Pancreas (tissue), 10 donors: ENCODE measurements at regions not wholly inside any gene's neighbourhood (a gene's known extent, or its start where the extent isn't known, plus 50 kb on each side); places are given as distances from the start of the nearest gene placed in this dataset.

Source experiments
- ATAC-seq, 4 donors: fragments of 200-7000 bp; cut with Tn5 transposase; one replicate each; pipeline versions ENCODE4 v1.8.0 to v1.9.1; 2020; ENCODE audit warnings: mild to moderate bottlenecking in 4 of 4, moderate library complexity in 4 of 4
- DNase-seq, 6 donors: peaks; one replicate each; pipeline ENCODE4 v3.0.0-alpha.2; 2020
- FAIRE-seq: peaks from 2 replicates; lab custom pipeline; 2012; peaks lifted over from hg19 to GRCh38; lab: Jason Lieb, UNC
- H3K27ac ChIP-seq, 4 donors: fragments of 200-600 bp; sonication (generic); 1 replicate in 3 of 4; 2 replicates in 1 of 4; pipeline versions ENCODE4 v1.5.0 to v1.8.0; 2020
- H3K27me3 ChIP-seq, 4 donors: fragments of 200-600 bp; one replicate each; pipeline ENCODE4 v1.8.0; 2021
- H3K36me3 ChIP-seq, 3 donors: fragments of 200-600 bp; sonication (generic) in 1 of 3; one replicate each; pipeline versions ENCODE4 v1.5.0 to v1.8.0; 2020 to 2021
- H3K4me1 ChIP-seq, 3 donors: fragments of 200-600 bp; one replicate each; pipeline ENCODE4 v1.8.0; 2021
- H3K4me3 ChIP-seq, 4 donors: fragments of 200-600 bp; sonication (generic) in 2 of 4; one replicate each; pipeline versions ENCODE4 v1.5.0 to v1.8.0; 2020 to 2021
- H3K9me3 ChIP-seq, 4 donors: fragments of 200-600 bp; one replicate each; pipeline ENCODE4 v1.8.0; 2021
- WGBS, 2 donors: extraction: QIAGEN DNeasy Blood & Tissue Kit; methylation state at CpG; one replicate each; pipeline ENCODE4 v1.1.7; 2013; 5-methylcytosine and 5-hydroxymethylcytosine counted together
- intact Hi-C, 3 donors: fragments of 100-400 bp; cut with DNase I; formaldehyde crosslinking; loops; one replicate each; pipeline versions ENCODE4 v1.11.1 to v1.14.2; 2022
- TF ChIP-seq, protein P1 (sequence below), 4 donors: fragments of 200-600 bp; sonication (generic) in 3 of 4; IDR thresholded peaks; one replicate each; pipeline versions ENCODE4 v1.5.0 to v1.8.0; 2021; ENCODE audit warnings: antibody characterized with exemption in 4 of 4
- donor health status: healthy with polysubstance abuse.
- donor health status: DM: no; HTN: no; CAD: no; lungs with moderate emphysema.
- donor health status: DM: no; HTN: no; CAD: no.
- donor health status: control.
- donor health status: control.
- donor health status: Bipolar disorder and iron deficiency.
- donor health status: DM: yes; HTN: yes; CAD: no.
- donor health status: DM: no; HTN: no; CAD: no.
- donor health status: DM: no; HTN: no; CAD: no.
- donor health status: DM: yes; HTN: yes; CAD: no.

GRCh38 chr4:41815473-41815872 lies 66.9 kb upstream of the PHOX2B start:
- TF ChIP-seq, protein P1, sequence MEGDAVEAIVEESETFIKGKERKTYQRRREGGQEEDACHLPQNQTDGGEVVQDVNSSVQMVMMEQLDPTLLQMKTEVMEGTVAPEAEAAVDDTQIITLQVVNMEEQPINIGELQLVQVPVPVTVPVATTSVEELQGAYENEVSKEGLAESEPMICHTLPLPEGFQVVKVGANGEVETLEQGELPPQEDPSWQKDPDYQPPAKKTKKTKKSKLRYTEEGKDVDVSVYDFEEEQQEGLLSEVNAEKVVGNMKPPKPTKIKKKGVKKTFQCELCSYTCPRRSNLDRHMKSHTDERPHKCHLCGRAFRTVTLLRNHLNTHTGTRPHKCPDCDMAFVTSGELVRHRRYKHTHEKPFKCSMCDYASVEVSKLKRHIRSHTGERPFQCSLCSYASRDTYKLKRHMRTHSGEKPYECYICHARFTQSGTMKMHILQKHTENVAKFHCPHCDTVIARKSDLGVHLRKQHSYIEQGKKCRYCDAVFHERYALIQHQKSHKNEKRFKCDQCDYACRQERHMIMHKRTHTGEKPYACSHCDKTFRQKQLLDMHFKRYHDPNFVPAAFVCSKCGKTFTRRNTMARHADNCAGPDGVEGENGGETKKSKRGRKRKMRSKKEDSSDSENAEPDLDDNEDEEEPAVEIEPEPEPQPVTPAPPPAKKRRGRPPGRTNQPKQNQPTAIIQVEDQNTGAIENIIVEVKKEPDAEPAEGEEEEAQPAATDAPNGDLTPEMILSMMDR (IDR thresholded peaks at IDR 0.05) = no peak
- H3K4me1 ChIP-seq = no peaks in the 10 kb centered on the region
- H3K36me3 ChIP-seq = no peaks in the 10 kb centered on the region
- DNase-seq (no peak), ATAC-seq (no peak), FAIRE-seq (no peak)
- H3K27ac ChIP-seq = no peak overlapping the region
- 50 to 58% methylated on average over 4 of the region's 4 CpGs for WGBS, 2 donors
- no peaks in the 10 kb centered on the region for H3K9me3 ChIP-seq
- no peaks in the 10 kb centered on the region for H3K27me3 ChIP-seq
- intact Hi-C loops = no loop called here
- no peak overlapping the region for H3K4me3 ChIP-seq

DNA sequence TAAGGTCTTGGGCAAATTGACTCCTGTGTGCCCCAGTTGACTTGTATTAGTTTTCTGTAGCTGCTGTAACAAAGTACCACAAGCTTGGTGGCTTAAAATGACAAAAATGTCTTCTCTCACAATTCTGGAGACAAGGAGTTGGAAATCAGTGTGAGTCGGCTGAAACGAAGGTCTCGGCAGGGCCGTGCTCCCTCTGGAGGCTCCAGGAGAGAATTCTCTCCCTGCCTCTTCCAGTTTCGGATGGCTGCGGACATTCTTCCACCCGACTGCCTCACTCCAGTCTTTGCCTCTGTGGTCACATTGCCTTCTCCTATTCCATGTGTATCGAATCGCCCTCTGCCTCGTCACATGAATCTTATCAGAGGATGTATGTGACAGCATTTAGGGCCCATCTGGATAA lies 66.0 kb upstream of the PHOX2B start:
- intact Hi-C loops = no loop called here
- DNase-seq (peak in 3 of 6 donors; percentile 4 to 34 (median 28)), ATAC-seq (peak in 2 of 4 donors; percentile 26 to 72), FAIRE-seq (no peak)
- 21 to 38% methylated on average over 10 of the region's 10 CpGs for WGBS, 2 donors
- Histone ChIP-seq H3K9me3 (no peaks in the 10 kb centered on the region), H3K27me3 (no peaks in the 10 kb centered on the region), H3K27ac (no peak overlapping the region), H3K4me1 (no peaks in the 10 kb centered on the region), H3K36me3 (no peaks in the 10 kb centered on the region), H3K4me3 (no peak overlapping the region)
- TF ChIP-seq, protein P1 (IDR thresholded peaks at IDR 0.05) = peak in 1 of 4 donors; percentile 9

DNA sequence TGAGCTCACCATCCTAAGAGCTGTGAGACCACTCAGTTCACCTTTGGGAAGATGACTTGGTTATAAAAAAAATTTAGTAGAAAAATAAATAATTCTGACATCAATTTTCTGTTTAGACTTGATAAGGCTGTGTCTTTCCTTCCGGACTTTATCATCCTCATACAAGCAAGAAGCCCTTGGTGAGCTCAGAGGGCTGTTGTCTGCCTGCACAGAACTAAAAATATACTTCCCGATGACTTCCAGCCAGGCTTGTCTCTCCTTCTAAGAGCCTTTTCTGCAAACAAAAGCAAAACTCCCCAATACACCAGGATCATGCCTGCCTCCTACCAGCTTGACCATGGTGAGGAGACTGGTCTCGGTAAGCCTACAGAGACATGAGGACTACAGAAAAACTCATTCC lies 58.3 kb upstream of the PHOX2B start:
- WGBS, 2 donors = 67 to 89% methylated on average over 3 of the region's 3 CpGs
- no peak for FAIRE-seq

GRCh38 chr4:41802590-41802989 lies 54.1 kb upstream of the PHOX2B start:
- no peak overlapping the region for H3K27ac ChIP-seq
- 77 to 82% methylated on average over 3 of the region's 3 CpGs for WGBS, 2 donors
- no peak for DNase-seq
- no peak for ATAC-seq
- no peaks in the 10 kb centered on the region for H3K36me3 ChIP-seq
- no peaks in the 10 kb centered on the region for H3K27me3 ChIP-seq
- no peaks in the 10 kb centered on the region for H3K9me3 ChIP-seq
- intact Hi-C loops = no loop called here
- TF ChIP-seq, protein P1 (IDR thresholded peaks at IDR 0.05) = no peak
- FAIRE-seq = no peak
- no peak overlapping the region for H3K4me3 ChIP-seq
- H3K4me1 ChIP-seq = no peaks in the 10 kb centered on the region

More for the DNA sequence above, 58.3 kb upstream of the PHOX2B start:
- Histone ChIP-seq H3K36me3 (no peaks in the 10 kb centered on the region), H3K9me3 (no peaks in the 10 kb centered on the region), H3K4me3 (no peak overlapping the region), H3K27ac (no peak overlapping the region), H3K27me3 (no peaks in the 10 kb centered on the region), H3K4me1 (no peaks in the 10 kb centered on the region)
- no peak for DNase-seq
- TF ChIP-seq, protein P1 (IDR thresholded peaks at IDR 0.05) = no peak
- ATAC-seq = no peak
- intact Hi-C loops = no loop called here

DNA sequence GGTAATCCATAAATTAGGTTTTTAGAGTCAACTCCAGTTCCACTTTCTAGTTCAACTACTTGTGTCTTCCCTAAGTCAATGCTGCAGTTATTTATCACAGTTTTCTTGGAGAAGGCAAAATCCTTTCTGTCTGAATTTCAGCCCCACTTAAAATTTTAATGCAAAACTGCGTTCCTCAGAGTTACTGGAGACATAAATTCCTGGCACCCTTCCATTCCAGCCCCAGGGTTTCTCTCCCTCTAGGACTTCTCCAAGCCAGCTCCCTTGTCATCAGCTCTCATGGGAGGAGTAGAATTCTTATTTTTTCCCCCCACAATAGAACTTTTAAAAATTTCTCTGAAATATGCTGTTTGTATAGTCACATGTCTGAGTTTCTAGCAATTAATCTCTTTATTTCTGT lies 50.6 kb upstream of the PHOX2B start:
- Histone ChIP-seq H3K4me1 (no peaks in the 10 kb centered on the region), H3K36me3 (no peaks in the 10 kb centered on the region), H3K27ac (no peak overlapping the region), H3K27me3 (no peaks in the 10 kb centered on the region), H3K9me3 (no peaks in the 10 kb centered on the region), H3K4me3 (no peak overlapping the region)
- no peak for ATAC-seq
- WGBS, 2 donors = 37 to 44% methylated on average over 1 of the region's 1 CpG
- no peak for DNase-seq
- no peak for FAIRE-seq
- TF ChIP-seq, protein P1 (IDR thresholded peaks at IDR 0.05) = no peak
- intact Hi-C loops = no loop called here
